Endometrium (tissue), 2 donors: ENCODE measurements at regions not wholly inside any gene's neighbourhood (a gene's known extent, or its start where the extent isn't known, plus 50 kb on each side); places are given as distances from the start of the nearest gene placed in this dataset.
A peak's percentile ranks its signal among the peaks of the same experiment; 100 is the strongest.

Experiments used
- FAIRE-seq: peaks from 2 replicates; lab custom pipeline; 2012; peaks lifted over from hg19 to GRCh38; lab: Jason Lieb, UNC
- donor health status: control.
- donor health status: control.

GRCh38 chr4:4637710-4638109 is 95.9 kb upstream of the STX18 start:
- no peak for FAIRE-seq

- no peak for FAIRE-seq
These were observed 91.6 kb upstream of the STX18 start for GRCh38 chr4:4633431-4633830.

GRCh38 chr4:4631150-4631549 is 89.3 kb upstream of the STX18 start:
- no peak for FAIRE-seq

- FAIRE-seq: no peak
These were observed 86.1 kb upstream of the STX18 start for GRCh38 chr4:4627906-4628305.

DNA sequence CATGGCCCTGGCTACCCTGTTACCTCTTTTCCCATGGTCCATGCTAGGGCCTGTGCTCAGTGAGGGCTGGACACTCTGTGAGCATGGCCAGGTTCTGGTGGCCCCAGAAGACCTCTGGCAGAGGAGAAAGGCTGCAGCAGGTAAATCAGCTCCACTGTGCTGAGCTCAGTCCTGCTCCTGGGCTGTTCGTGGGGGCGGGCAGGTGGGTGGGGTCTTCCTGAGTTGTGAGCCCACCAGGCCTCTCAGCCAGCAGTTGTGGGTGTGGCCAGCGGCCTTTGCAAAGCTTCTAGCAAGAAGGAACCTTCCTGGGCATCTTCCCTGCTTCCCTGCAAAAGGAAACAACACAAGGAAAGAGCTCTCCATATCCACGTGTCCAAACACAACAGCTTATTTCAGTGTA is 85.3 kb upstream of the STX18 start:
- FAIRE-seq: no peak

- no peak for FAIRE-seq
These were observed 83.6 kb upstream of the STX18 start for GRCh38 chr4:4625488-4625887.

GRCh38 chr4:4624276-4624897 is 82.5 kb upstream of the STX18 start:
- no peak for FAIRE-seq

GRCh38 chr4:4619821-4620220 is 78.0 kb upstream of the STX18 start:
- FAIRE-seq: no peak

- no peak for FAIRE-seq
These were observed 77.0 kb upstream of the STX18 start for GRCh38 chr4:4618847-4619246.

GRCh38 chr4:4614925-4615678 is 73.3 kb upstream of the STX18 start:
- peak; percentile 74 for FAIRE-seq

GRCh38 chr4:4613641-4614286 is 71.9 kb upstream of the STX18 start:
- FAIRE-seq: no peak

- FAIRE-seq: no peak
These were observed 71.2 kb upstream of the STX18 start for GRCh38 chr4:4613126-4613465.

- FAIRE-seq: no peak
These were observed 68.8 kb upstream of the STX18 start for GRCh38 chr4:4610672-4611071.

DNA sequence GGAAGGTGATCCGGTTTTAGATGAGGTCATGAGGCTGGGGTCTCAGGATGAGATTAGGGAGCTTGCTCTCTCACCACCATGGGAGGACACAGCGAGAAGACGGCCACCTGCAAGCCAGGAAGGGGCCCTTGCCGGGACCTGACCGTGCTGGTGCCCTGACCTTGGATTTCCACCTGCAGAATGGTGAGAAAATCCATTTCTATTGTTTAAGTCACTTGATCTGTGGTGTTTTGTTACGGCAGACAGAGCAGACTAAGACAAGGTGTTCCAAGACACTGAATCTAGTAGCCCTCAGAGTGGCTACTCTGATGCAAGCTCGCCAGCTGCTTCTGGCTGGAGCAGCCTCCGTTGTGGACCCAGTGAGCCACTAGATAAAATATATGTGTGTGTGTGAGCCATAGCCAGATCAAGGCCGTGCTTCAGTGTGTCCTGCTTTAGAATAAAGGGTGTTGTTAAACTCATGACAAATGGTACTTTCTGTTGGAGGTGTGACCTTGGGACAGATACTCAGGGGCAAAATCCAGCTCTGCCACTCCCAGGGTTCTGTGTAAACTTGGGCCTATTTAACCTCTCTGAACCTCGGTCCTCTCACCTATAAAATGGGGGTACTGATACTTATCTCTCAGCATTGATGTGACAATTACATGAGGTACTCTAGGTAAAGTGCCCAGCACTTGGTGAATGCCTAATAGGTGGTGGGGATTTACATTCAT is 67.9 kb upstream of the STX18 start:
- no peak for FAIRE-seq

- FAIRE-seq: no peak
These were observed 66.3 kb upstream of the STX18 start for GRCh38 chr4:4608214-4608537.

- FAIRE-seq: no peak
These were observed 65.7 kb upstream of the STX18 start for GRCh38 chr4:4607336-4608213.

DNA sequence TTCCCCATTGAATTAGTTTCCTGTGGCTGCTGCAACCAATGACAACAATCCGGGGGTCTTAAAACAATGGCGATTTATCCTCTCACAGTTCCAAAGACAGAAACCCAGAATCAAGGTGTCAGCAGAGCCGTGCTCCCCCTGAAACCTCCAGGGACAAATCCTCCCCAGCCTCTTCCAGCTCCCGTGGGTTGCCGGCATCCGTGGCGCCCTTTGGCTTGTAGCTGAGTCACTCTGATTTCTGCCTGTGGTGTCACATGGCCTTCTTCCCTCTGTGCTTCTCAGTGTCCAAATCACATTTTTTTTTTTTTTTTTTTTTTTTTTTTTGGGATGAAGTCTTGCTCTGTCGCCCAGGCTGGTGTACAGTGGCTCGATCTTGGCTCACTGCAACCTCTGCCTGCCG is 64.5 kb upstream of the STX18 start:
- FAIRE-seq: no peak

- no peak for FAIRE-seq
These were observed 64.0 kb upstream of the STX18 start for GRCh38 chr4:4605849-4606248.

- no peak for FAIRE-seq
These were observed 61.7 kb upstream of the STX18 start for GRCh38 chr4:4603592-4603991.

DNA sequence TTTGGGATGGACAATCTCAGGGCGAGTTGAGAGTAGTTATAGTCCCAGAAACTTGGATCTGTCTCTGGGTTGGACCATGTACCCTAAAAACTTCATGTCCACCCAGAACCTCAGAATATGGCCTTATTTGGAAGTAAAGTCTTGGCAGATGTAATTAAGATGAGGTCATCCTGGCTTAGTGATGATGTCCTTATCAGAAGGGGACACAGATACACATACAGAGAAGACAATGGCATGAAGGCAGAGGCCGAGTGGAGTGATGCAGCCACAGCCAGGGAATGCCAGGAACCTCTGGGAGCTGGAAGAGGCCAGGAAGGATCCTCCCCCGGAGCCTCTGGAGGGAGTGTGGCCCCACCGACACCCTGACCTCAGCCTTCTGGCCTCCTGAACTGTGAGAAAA is 61.2 kb upstream of the STX18 start:
- FAIRE-seq: no peak

- no peak for FAIRE-seq
These were observed 60.6 kb upstream of the STX18 start for GRCh38 chr4:4602468-4602867.

- no peak for FAIRE-seq
These were observed 60.0 kb upstream of the STX18 start for GRCh38 chr4:4601803-4602369.
